Neural cell (in vitro differentiated cells): ENCODE measurements at regions not wholly inside any gene's neighbourhood (a gene's known extent, or its start where the extent isn't known, plus 50 kb on each side); places are given as distances from the start of the nearest gene placed in this dataset.

Experiments
- EP300 ChIP-seq: fragments of 450-650 bp; conservative IDR thresholded peaks from 2 replicates; pipeline ENCODE4 v1.6.1; 2014; ENCODE audit warnings: antibody characterized with exemption, mild to moderate bottlenecking, moderate library complexity; ENCODE audit not compliant: poor library complexity, severe bottlenecking
- EZH2 ChIP-seq: fragments of 200-600, 300-800 bp; shearing (Covaris generic), sonication (generic); IDR thresholded peaks from 2 replicates; pipeline ENCODE4 v1.6.1; 2014; ENCODE audit warnings: antibody characterized with exemption, low read length, borderline replicate concordance, mild to moderate bottlenecking; ENCODE audit not compliant: insufficient read depth, poor library complexity, severe bottlenecking
- POLR2AphosphoS5 ChIP-seq: IDR thresholded peaks from 2 replicates; pipeline ENCODE4 v1.6.1; 2012
- RAD21 ChIP-seq: fragments of 450-650 bp; conservative IDR thresholded peaks from 2 replicates; pipeline ENCODE4 v1.6.1; 2014; ENCODE audit warnings: antibody characterized with exemption, mild to moderate bottlenecking, moderate library complexity
- TAF1 ChIP-seq: IDR thresholded peaks from 2 replicates; pipeline ENCODE4 v1.6.1; 2012; ENCODE audit warnings: low read depth
- TF ChIP-seq, protein P1 (sequence below): fragments of 450-650 bp; IDR thresholded peaks from 2 replicates; pipeline ENCODE4 v1.5.1; 2014; ENCODE audit warnings: antibody characterized with exemption, mild to moderate bottlenecking, moderate library complexity; ENCODE audit not compliant: poor library complexity, severe bottlenecking

DNA sequence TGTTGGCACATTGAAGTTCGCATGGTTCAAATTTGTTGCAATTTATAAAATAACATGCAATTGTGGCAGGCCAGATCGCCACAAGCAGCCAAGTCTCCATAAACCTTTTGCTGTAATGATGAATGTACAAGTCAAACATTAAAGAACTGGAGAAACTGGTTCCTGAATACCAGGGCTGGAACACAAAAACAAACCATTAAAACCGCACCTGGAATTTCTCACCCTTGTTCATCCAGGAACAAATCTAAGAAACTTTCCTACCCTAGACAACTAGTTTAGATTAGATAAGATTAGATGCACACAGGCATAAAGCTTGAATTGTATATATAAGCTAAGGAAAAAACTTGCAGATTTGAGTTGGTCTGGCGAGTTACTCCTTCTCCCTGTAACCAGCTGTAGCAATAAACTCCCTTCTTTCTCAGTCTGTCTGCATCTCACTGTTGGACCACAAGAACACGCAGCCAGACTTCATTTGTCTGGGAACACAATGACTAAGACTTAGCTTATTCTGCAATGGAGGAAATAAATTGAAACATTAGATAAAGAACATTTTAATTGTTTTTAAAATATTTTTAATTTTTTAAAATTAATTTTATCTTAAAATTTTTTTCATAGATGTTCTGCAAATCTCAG is 1835.5 kb upstream of the LRRTM1 start:
- TF ChIP-seq EZH2 = no peak
- TF ChIP-seq, protein P1, sequence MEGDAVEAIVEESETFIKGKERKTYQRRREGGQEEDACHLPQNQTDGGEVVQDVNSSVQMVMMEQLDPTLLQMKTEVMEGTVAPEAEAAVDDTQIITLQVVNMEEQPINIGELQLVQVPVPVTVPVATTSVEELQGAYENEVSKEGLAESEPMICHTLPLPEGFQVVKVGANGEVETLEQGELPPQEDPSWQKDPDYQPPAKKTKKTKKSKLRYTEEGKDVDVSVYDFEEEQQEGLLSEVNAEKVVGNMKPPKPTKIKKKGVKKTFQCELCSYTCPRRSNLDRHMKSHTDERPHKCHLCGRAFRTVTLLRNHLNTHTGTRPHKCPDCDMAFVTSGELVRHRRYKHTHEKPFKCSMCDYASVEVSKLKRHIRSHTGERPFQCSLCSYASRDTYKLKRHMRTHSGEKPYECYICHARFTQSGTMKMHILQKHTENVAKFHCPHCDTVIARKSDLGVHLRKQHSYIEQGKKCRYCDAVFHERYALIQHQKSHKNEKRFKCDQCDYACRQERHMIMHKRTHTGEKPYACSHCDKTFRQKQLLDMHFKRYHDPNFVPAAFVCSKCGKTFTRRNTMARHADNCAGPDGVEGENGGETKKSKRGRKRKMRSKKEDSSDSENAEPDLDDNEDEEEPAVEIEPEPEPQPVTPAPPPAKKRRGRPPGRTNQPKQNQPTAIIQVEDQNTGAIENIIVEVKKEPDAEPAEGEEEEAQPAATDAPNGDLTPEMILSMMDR = no peak
- TF ChIP-seq RAD21 = no peak
- TF ChIP-seq EP300 = no peak
- no peak for TF ChIP-seq POLR2AphosphoS5
- no peak for TF ChIP-seq TAF1
